ENCODE measurements at regions not wholly inside any gene's neighbourhood (a gene's known extent, or its start where the extent isn't known, plus 50 kb on each side); places are given as distances from the start of the nearest gene placed in this dataset.

DNA sequence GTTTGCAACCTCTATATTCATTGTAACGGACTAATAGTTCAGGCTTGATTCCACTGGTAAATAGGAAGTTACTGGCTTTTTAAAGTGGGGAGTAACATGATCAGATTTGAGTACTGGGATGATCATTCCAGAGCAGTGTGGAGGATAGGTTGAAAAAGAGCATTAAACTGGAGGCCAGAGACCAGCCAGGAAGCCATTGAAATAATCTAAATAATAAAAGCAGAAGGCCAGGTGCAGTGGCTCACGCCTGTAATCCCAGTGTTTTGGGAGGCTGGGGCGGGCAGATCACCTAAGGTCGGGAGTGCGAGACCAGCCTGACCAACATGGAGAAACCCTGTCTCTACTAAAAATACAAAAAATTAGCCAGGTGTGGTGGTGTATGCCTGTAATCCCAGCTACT lies 56.0 kb upstream of the MSX2 start:
- DNase-seq, result no peak

Data from NCI-H2171 treated with DMSO at 0.1 percent for 48 hours (cell line).